ENCODE measurements at regions not wholly inside any gene's neighbourhood (a gene's known extent, or its start where the extent isn't known, plus 50 kb on each side); places are given as distances from the start of the nearest gene placed in this dataset.
A peak's percentile ranks its signal among the peaks of the same experiment; 100 is the strongest.

GRCh38 chr1:38365242-38365641 is 318.6 kb upstream of the POU3F1 start:
- H3K9me3 ChIP-seq = no peaks in the 10 kb centered on the region
- 51 to 79% (median 59%) methylated on average over 1 of the region's 1 CpG for WGBS, 5 donors
- H3K4me3 ChIP-seq = no peak overlapping the region
- H3K4me1 ChIP-seq = no peaks in the 10 kb centered on the region
- H3K36me3 ChIP-seq = no peaks in the 10 kb centered on the region
- no peak for TF ChIP-seq CTCF (IDR thresholded peaks at IDR 0.05 in 8 of 11, conservative IDR thresholded peaks at IDR 0.05 in 3 of 11)
- no peak for TF ChIP-seq POLR2AphosphoS5 (IDR thresholded peaks at IDR 0.05)
- TF ChIP-seq POLR2A (IDR thresholded peaks at IDR 0.05) = no peak
- peaks cover 0 to 18% (median 0%) of the 10 kb centered on the region in 7 donors for H3K27me3 ChIP-seq (replicated peaks in 1 of 7)
- DNase-seq = no peak
- H3K27ac ChIP-seq = no peak overlapping the region
- intact Hi-C loops (cut with DNase I; ENCODE audit: low total_unique reads) = no loop called here

GRCh38 chr1:38361566-38361965 is 315.0 kb upstream of the POU3F1 start:
- no peak overlapping the region for H3K4me3 ChIP-seq
- intact Hi-C loops (cut with DNase I; ENCODE audit: low total_unique reads) = no loop called here
- H3K27me3 ChIP-seq (replicated peaks in 1 of 7) = no peaks in the 10 kb centered on the region
- no peaks in the 10 kb centered on the region for H3K4me1 ChIP-seq
- no peak for DNase-seq
- no peak overlapping the region for H3K27ac ChIP-seq
- WGBS, 5 donors = 73 to 77% (median 75%) methylated on average over 6 of the region's 6 CpGs
- no peak for TF ChIP-seq CTCF (IDR thresholded peaks at IDR 0.05 in 8 of 11, conservative IDR thresholded peaks at IDR 0.05 in 3 of 11)
- no peak for TF ChIP-seq POLR2A (IDR thresholded peaks at IDR 0.05)
- no peak for TF ChIP-seq POLR2AphosphoS5 (IDR thresholded peaks at IDR 0.05)
- no peaks in the 10 kb centered on the region for H3K9me3 ChIP-seq
- no peaks in the 10 kb centered on the region for H3K36me3 ChIP-seq

- no peaks in the 10 kb centered on the region for H3K4me1 ChIP-seq
- no peak overlapping the region for H3K27ac ChIP-seq
- no peaks in the 10 kb centered on the region for H3K27me3 ChIP-seq (replicated peaks in 1 of 7)
- intact Hi-C loops (cut with DNase I; ENCODE audit: low total_unique reads) = no loop called here
- H3K36me3 ChIP-seq = no peaks in the 10 kb centered on the region
- no peaks in the 10 kb centered on the region for H3K9me3 ChIP-seq
- no peak for DNase-seq
- TF ChIP-seq CTCF (IDR thresholded peaks at IDR 0.05 in 8 of 11, conservative IDR thresholded peaks at IDR 0.05 in 3 of 11) = peak in 1 of 11 experiments; percentile 11
- TF ChIP-seq POLR2A (IDR thresholded peaks at IDR 0.05) = no peak
- TF ChIP-seq POLR2AphosphoS5 (IDR thresholded peaks at IDR 0.05) = no peak
- H3K4me3 ChIP-seq = no peak overlapping the region
- 87 to 100% (median 92%) methylated on average over 1 of the region's 1 CpG for WGBS, 5 donors
Observed at GRCh38 chr1:38360807-38361206, 314.2 kb upstream of the POU3F1 start.

GRCh38 chr1:38353956-38354355 is 307.4 kb upstream of the POU3F1 start:
- H3K36me3 ChIP-seq = no peaks in the 10 kb centered on the region
- no peak for DNase-seq
- no peak overlapping the region for H3K27ac ChIP-seq
- peaks cover 0 to under 1% (median 0%) of the 10 kb centered on the region in 8 donors for H3K9me3 ChIP-seq
- no peak for TF ChIP-seq CTCF (IDR thresholded peaks at IDR 0.05 in 8 of 11, conservative IDR thresholded peaks at IDR 0.05 in 3 of 11)
- TF ChIP-seq POLR2AphosphoS5 (IDR thresholded peaks at IDR 0.05) = no peak
- TF ChIP-seq POLR2A (IDR thresholded peaks at IDR 0.05) = no peak
- no peak overlapping the region for H3K4me3 ChIP-seq
- 79 to 85% (median 85%) methylated on average over 6 of the region's 6 CpGs for WGBS, 5 donors
- H3K4me1 ChIP-seq = no peaks in the 10 kb centered on the region
- H3K27me3 ChIP-seq (replicated peaks in 1 of 7) = peaks cover 0 to 20% (median 0%) of the 10 kb centered on the region in 7 donors
- intact Hi-C loops (cut with DNase I; ENCODE audit: low total_unique reads) = no loop called here

All from spleen (tissue), 11 donors.